Endothelial cell of umbilical vein (primary cell): ENCODE measurements at regions not wholly inside any gene's neighbourhood (a gene's known extent, or its start where the extent isn't known, plus 50 kb on each side); places are given as distances from the start of the nearest gene placed in this dataset.

ENCODE experiments used
- BruUV-seq: library from RNA; stranded (reverse); fragments of 400-500 nt; replicated peaks from 2 replicates; lab custom pipeline; 2021; lab: Mats Ljungman, UMichigan
- CTCF ChIA-PET: fragments of 300-600, 350-600 bp; sonication (Branson Sonifier 250); formaldehyde crosslinking; loops from one replicate; lab custom pipeline; 2021; ENCODE audit warnings: antibody characterized with exemption, inconsistent platforms; lab: Charles Lee
- POLR2A ChIA-PET: fragments of 300-600, 350-600 bp; sonication (Branson Sonifier 250); formaldehyde crosslinking; loops from one replicate; lab custom pipeline; 2021; ENCODE audit warnings: antibody characterized with exemption, inconsistent platforms; lab: Charles Lee
- DNase-seq: peaks from one replicate; pipeline ENCODE4 v3.0.0-alpha.2; 2011; ENCODE audit warnings: low read depth, low spot score
- FAIRE-seq: peaks from 2 replicates; lab custom pipeline; 2011; peaks lifted over from hg19 to GRCh38; lab: Jason Lieb, UNC
- H2AFZ ChIP-seq: 2 replicates; pipeline ENCODE4 v1.6.0; 2012; ENCODE audit warnings: low read depth, low read length, control low read depth, inconsistent platforms
- H3K27ac ChIP-seq: 2 replicates; pipeline ENCODE4 v1.5.1; 2011; ENCODE audit warnings: low read depth, mild to moderate bottlenecking, control low read depth, low read length, moderate library complexity; ENCODE audit not compliant: insufficient read depth
- H3K27me3 ChIP-seq, 2 experiments: 2 replicates each; pipeline versions ENCODE4 v1.6.0 to v1.6.1; 2011; ENCODE audit warnings: low read length in 2 of 2, mixed read lengths in 1 of 2; ENCODE audit not compliant: control insufficient read depth in 2 of 2, insufficient read depth in 2 of 2
- H3K36me3 ChIP-seq, 2 experiments: 2 replicates in 1 of 2; 3 replicates in 1 of 2; pipeline ENCODE4 v1.5.1; 2011; ENCODE audit warnings: low read length in 2 of 2, mild to moderate bottlenecking in 1 of 2, moderate library complexity in 1 of 2; ENCODE audit not compliant: control insufficient read depth in 2 of 2, insufficient read depth in 2 of 2; ENCODE audit errors: extremely low read depth in 1 of 2
- H3K4me1 ChIP-seq: 3 replicates; pipeline ENCODE4 v1.5.1; 2011; ENCODE audit warnings: mild to moderate bottlenecking, low read length; ENCODE audit not compliant: control insufficient read depth, insufficient read depth; ENCODE audit errors: extremely low read depth
- H3K4me2 ChIP-seq: 2 replicates; pipeline ENCODE4 v1.6.1; 2011; ENCODE audit warnings: low read length, control low read depth, mixed read lengths; ENCODE audit not compliant: insufficient read depth
- H3K4me3 ChIP-seq, 3 experiments: fragments of 200-600 bp in 1 of 3; sonication (generic), shearing (Covaris generic) in 1 of 3; replicated peaks in 1 of 3; 2 replicates each; pipeline ENCODE4 v1.5.1; 2011 to 2016; ENCODE audit warnings: control low read depth in 3 of 3, low read length in 3 of 3, mild to moderate bottlenecking in 2 of 3, inconsistent platforms in 1 of 3, low read depth in 1 of 3, moderate library complexity in 1 of 3; ENCODE audit not compliant: insufficient read depth in 1 of 3
- H3K79me2 ChIP-seq: 2 replicates; pipeline ENCODE4 v1.6.0; 2012; ENCODE audit warnings: low read length, inconsistent platforms; ENCODE audit not compliant: control insufficient read depth, insufficient read depth
- H3K9ac ChIP-seq: replicated peaks from 2 replicates; pipeline ENCODE3; 2011; ENCODE audit warnings: low read length, control low read depth; ENCODE audit not compliant: insufficient read depth; ENCODE audit errors: extremely low read depth
- H3K9me1 ChIP-seq: replicated peaks from 3 replicates; pipeline ENCODE4 v1.6.0; 2011; ENCODE audit warnings: mild to moderate bottlenecking, low read length; ENCODE audit not compliant: control insufficient read depth, insufficient read depth; ENCODE audit errors: extremely low read depth
- H3K9me3 ChIP-seq: replicated peaks from 2 replicates; pipeline ENCODE4 v1.5.1; 2012; ENCODE audit warnings: low read length, inconsistent platforms; ENCODE audit not compliant: control insufficient read depth, insufficient read depth
- H4K20me1 ChIP-seq: replicated peaks from 2 replicates; pipeline ENCODE3; 2011; ENCODE audit warnings: mild to moderate bottlenecking, low read length; ENCODE audit not compliant: control insufficient read depth, insufficient read depth; ENCODE audit errors: extremely low read depth
- CTCF ChIP-seq, 2 donors: IDR thresholded peaks; 1 replicate in 1 of 2; 2 replicates in 1 of 2; pipeline ENCODE4 v1.5.1; 2011; ENCODE audit warnings: low read length in 2 of 2, mild to moderate bottlenecking in 2 of 2, moderate library complexity in 2 of 2, control low read depth in 1 of 2, inconsistent platforms in 1 of 2, low read depth in 1 of 2; ENCODE audit not compliant: insufficient read depth in 1 of 2; ENCODE audit errors: extremely low read depth in 1 of 2
- EZH2 ChIP-seq: IDR thresholded peaks from 2 replicates; pipeline ENCODE4 v1.6.1; 2012; ENCODE audit warnings: borderline replicate concordance, low read depth, mild to moderate bottlenecking, moderate library complexity, low read length, inconsistent platforms; ENCODE audit not compliant: severe bottlenecking
- FOS ChIP-seq: IDR thresholded peaks from 2 replicates; pipeline ENCODE4 v1.6.1; 2011; ENCODE audit warnings: mild to moderate bottlenecking, low read length, moderate library complexity, borderline replicate concordance; ENCODE audit not compliant: insufficient read depth
- GATA2 ChIP-seq: IDR thresholded peaks from 2 replicates; pipeline ENCODE4 v1.7.0; 2011; ENCODE audit warnings: low read depth, mild to moderate bottlenecking, moderate library complexity, mixed read lengths, low read length; ENCODE audit not compliant: insufficient read length, insufficient read depth
- JUN ChIP-seq: IDR thresholded peaks from 2 replicates; pipeline ENCODE4 v1.6.1; 2011; ENCODE audit warnings: borderline replicate concordance, low read depth; ENCODE audit not compliant: insufficient read length, insufficient read depth
- MAX ChIP-seq: IDR thresholded peaks from 2 replicates; pipeline ENCODE4 v1.6.1; 2011; ENCODE audit not compliant: insufficient read depth, insufficient read length
- MYC ChIP-seq: IDR thresholded peaks from one replicate; pipeline ENCODE4 v1.6.1; 2011; ENCODE audit warnings: mild to moderate bottlenecking, low read depth, low read length
- POLR2A ChIP-seq: IDR thresholded peaks from 2 replicates; pipeline ENCODE4 v1.6.1; 2012; ENCODE audit warnings: low read depth, mild to moderate bottlenecking, control low read depth, low read length
- POLR2AphosphoS5 ChIP-seq: IDR thresholded peaks from 2 replicates; pipeline ENCODE4 v1.6.1; 2012; ENCODE audit warnings: low read depth, mild to moderate bottlenecking, control low read depth, low read length, moderate library complexity; ENCODE audit not compliant: insufficient read depth
- dilution Hi-C: fragments of 300-500 bp; cut with MboI; formaldehyde crosslinking; loops from one replicate; pipeline ENCODE4 v1.15.0; 2019; ENCODE audit warnings: low sequenced_read_pairs; ENCODE audit not compliant: extremely low pct_ligation_motif_present
- intact Hi-C: fragments of 100-400 bp; cut with micrococcal nuclease; formaldehyde crosslinking; loops from one replicate; pipeline ENCODE4 v1.10.0; 2022

- intact Hi-C loops, result no loop called here
- H3K9me1 ChIP-seq, result no peaks in the 10 kb centered on the region
- no peak overlapping the region for H3K4me2 ChIP-seq
- H3K9me3 ChIP-seq, result no peaks in the 10 kb centered on the region
- no peak overlapping the region for H3K4me3 ChIP-seq
- no peak for FAIRE-seq
- POLR2A ChIA-PET, result no interaction called here
- no peak overlapping the region for H3K27ac ChIP-seq
- H3K36me3 ChIP-seq, result no peaks in the 10 kb centered on the region
- no peaks in the 10 kb centered on the region for H3K4me1 ChIP-seq
- TF ChIP-seq GATA2, result no peak
- TF ChIP-seq POLR2AphosphoS5, result no peak
- no peak for TF ChIP-seq CTCF (IDR thresholded peaks at IDR 0.05; ENCODE audit: extremely low read depth in 1 of 2, insufficient read depth in 1 of 2, low read depth in 1 of 2, low read length in 2 of 2)
- no peak for TF ChIP-seq EZH2
- no peak for TF ChIP-seq FOS
- TF ChIP-seq POLR2A, result no peak
- TF ChIP-seq MAX, result no peak
- TF ChIP-seq JUN, result no peak
- no peak for TF ChIP-seq MYC
- no peak overlapping the region for H2AFZ ChIP-seq
- no peaks in the 10 kb centered on the region for H3K79me2 ChIP-seq
- dilution Hi-C loops, result no loop called here
- no peaks in the 10 kb centered on the region for H4K20me1 ChIP-seq
- H3K27me3 ChIP-seq, result no peaks in the 10 kb centered on the region
- BruUV-seq, result no TSS peak
- DNase-seq, result no peak
- CTCF ChIA-PET, result interaction anchor here (0.6 kb wide), 1 partner anchor 954 kb away, joined by 3 read pairs; no protein-coding TSS in a partner anchor
- H3K9ac ChIP-seq, result no peak overlapping the region
These were observed 164.9 kb upstream of the INHBA start for GRCh38 chr7:41867639-41868280.
